ENCODE measurements at regions not wholly inside any gene's neighbourhood (a gene's known extent, or its start where the extent isn't known, plus 50 kb on each side); places are given as distances from the start of the nearest gene placed in this dataset.

- H3K27me3 ChIP-seq: no peaks in the 10 kb centered on the region
- no peak overlapping the region for H3K27ac ChIP-seq
- H3K9ac ChIP-seq: no peak overlapping the region
- no peak overlapping the region for H3K4me2 ChIP-seq
- H3K4me3 ChIP-seq: no peak overlapping the region
- H3K4me1 ChIP-seq: no peaks in the 10 kb centered on the region
- no peaks in the 10 kb centered on the region for H4K20me1 ChIP-seq
- no peaks in the 10 kb centered on the region for H3K36me3 ChIP-seq
- peaks cover 28 to 39% (median 31%) of the 10 kb centered on the region in 11 experiments for H3K9me3 ChIP-seq (replicated peaks in 1 of 11)
- no peak for TF ChIP-seq Cebpa-rat (IDR thresholded peaks at IDR 0.05)
These were observed 1140.9 kb downstream of the XPNPEP1 start for GRCh38 chr10:108782411-108782810.

- no peak overlapping the region for H3K9ac ChIP-seq
These were observed 1143.8 kb downstream of the XPNPEP1 start for GRCh38 chr10:108779501-108779900.

GRCh38 chr10:108775911-108776475, 1147.3 kb downstream of the XPNPEP1 start:
- no peaks in the 10 kb centered on the region for H3K36me3 ChIP-seq

More at GRCh38 chr10:108779501-108779900, 1143.8 kb downstream of the XPNPEP1 start:
- Histone ChIP-seq H3K4me2 (no peak overlapping the region), H3K4me3 (no peak overlapping the region), H3K4me1 (no peaks in the 10 kb centered on the region), H3K9me3 (replicated peaks in 1 of 11) (peaks cover 8 to 13% (median 9%) of the 10 kb centered on the region in 11 experiments), H3K27me3 (no peaks in the 10 kb centered on the region), H4K20me1 (no peaks in the 10 kb centered on the region), H3K27ac (no peak overlapping the region), H3K36me3 (no peaks in the 10 kb centered on the region)
- TF ChIP-seq Cebpa-rat (IDR thresholded peaks at IDR 0.05): peak in 3 of 11 experiments; percentile 32 to 49 (median 36); a peak in 2 of 22 replicates

GRCh38 chr10:108771106-108771505, 1152.2 kb downstream of the XPNPEP1 start:
- Histone ChIP-seq H3K4me1 (no peaks in the 10 kb centered on the region), H3K36me3 (no peaks in the 10 kb centered on the region), H3K9me3 (replicated peaks in 1 of 11) (no peaks in the 10 kb centered on the region), H3K4me3 (no peak overlapping the region), H3K27ac (no peak overlapping the region), H4K20me1 (no peaks in the 10 kb centered on the region), H3K9ac (no peak overlapping the region), H3K4me2 (no peak overlapping the region), H3K27me3 (no peaks in the 10 kb centered on the region)
- no peak for TF ChIP-seq Cebpa-rat (IDR thresholded peaks at IDR 0.05)

More at GRCh38 chr10:108775911-108776475, 1147.3 kb downstream of the XPNPEP1 start:
- Histone ChIP-seq H3K27ac (no peak overlapping the region), H4K20me1 (no peaks in the 10 kb centered on the region), H3K9me3 (replicated peaks in 1 of 11) (no peaks in the 10 kb centered on the region), H3K4me1 (no peaks in the 10 kb centered on the region), H3K9ac (no peak overlapping the region), H3K27me3 (no peaks in the 10 kb centered on the region), H3K4me3 (no peak overlapping the region), H3K4me2 (no peak overlapping the region)
- TF ChIP-seq Cebpa-rat (IDR thresholded peaks at IDR 0.05): no peak

GRCh38 chr10:108765794-108766193, 1157.5 kb downstream of the XPNPEP1 start:
- Histone ChIP-seq H3K36me3 (no peaks in the 10 kb centered on the region), H3K9ac (no peak overlapping the region), H3K4me1 (no peaks in the 10 kb centered on the region), H3K27ac (no peak overlapping the region), H3K4me3 (no peak overlapping the region), H4K20me1 (no peaks in the 10 kb centered on the region), H3K27me3 (no peaks in the 10 kb centered on the region), H3K9me3 (replicated peaks in 1 of 11) (no peaks in the 10 kb centered on the region), H3K4me2 (no peak overlapping the region)
- no peak for TF ChIP-seq Cebpa-rat (IDR thresholded peaks at IDR 0.05)

- no peaks in the 10 kb centered on the region for H3K9me3 ChIP-seq (replicated peaks in 1 of 11)
- no peak for TF ChIP-seq Cebpa-rat (IDR thresholded peaks at IDR 0.05)
- H3K4me2 ChIP-seq: no peak overlapping the region
- no peaks in the 10 kb centered on the region for H3K4me1 ChIP-seq
- no peak overlapping the region for H3K9ac ChIP-seq
- no peaks in the 10 kb centered on the region for H4K20me1 ChIP-seq
- H3K4me3 ChIP-seq: no peak overlapping the region
- no peaks in the 10 kb centered on the region for H3K36me3 ChIP-seq
- H3K27ac ChIP-seq: no peak overlapping the region
- H3K27me3 ChIP-seq: no peaks in the 10 kb centered on the region
These were observed 1165.4 kb downstream of the XPNPEP1 start for GRCh38 chr10:108757946-108758345.

- Histone ChIP-seq H3K9me3 (replicated peaks in 1 of 11) (no peaks in the 10 kb centered on the region), H3K4me1 (no peaks in the 10 kb centered on the region), H3K36me3 (no peaks in the 10 kb centered on the region), H3K9ac (no peak overlapping the region), H3K27me3 (no peaks in the 10 kb centered on the region), H4K20me1 (no peaks in the 10 kb centered on the region), H3K4me2 (no peak overlapping the region), H3K27ac (no peak overlapping the region), H3K4me3 (no peak overlapping the region)
- no peak for TF ChIP-seq Cebpa-rat (IDR thresholded peaks at IDR 0.05)
These were observed 1167.7 kb downstream of the XPNPEP1 start for GRCh38 chr10:108755646-108756045.

GRCh38 chr10:108753326-108753725, 1170.0 kb downstream of the XPNPEP1 start:
- H3K36me3 ChIP-seq: no peaks in the 10 kb centered on the region
- TF ChIP-seq Cebpa-rat (IDR thresholded peaks at IDR 0.05): no peak
- no peak overlapping the region for H3K4me2 ChIP-seq

GRCh38 chr10:108749042-108749441, 1174.3 kb downstream of the XPNPEP1 start:
- Histone ChIP-seq H3K27me3 (no peaks in the 10 kb centered on the region), H3K27ac (no peak overlapping the region), H3K36me3 (no peaks in the 10 kb centered on the region), H3K4me2 (no peak overlapping the region), H3K9me3 (replicated peaks in 1 of 11) (no peaks in the 10 kb centered on the region; a peak in 1 of 22 replicates), H4K20me1 (no peaks in the 10 kb centered on the region), H3K9ac (no peak overlapping the region), H3K4me1 (no peaks in the 10 kb centered on the region), H3K4me3 (no peak overlapping the region)
- TF ChIP-seq Cebpa-rat (IDR thresholded peaks at IDR 0.05): no peak

More at GRCh38 chr10:108753326-108753725, 1170.0 kb downstream of the XPNPEP1 start:
- Histone ChIP-seq H3K27ac (no peak overlapping the region), H3K27me3 (no peaks in the 10 kb centered on the region), H3K4me1 (no peaks in the 10 kb centered on the region), H3K4me3 (no peak overlapping the region), H3K9me3 (replicated peaks in 1 of 11) (no peaks in the 10 kb centered on the region), H3K9ac (no peak overlapping the region), H4K20me1 (no peaks in the 10 kb centered on the region)

GRCh38 chr10:108736111-108736510, 1187.2 kb downstream of the XPNPEP1 start:
- no peak for TF ChIP-seq Cebpa-rat (IDR thresholded peaks at IDR 0.05)
- H3K4me1 ChIP-seq: no peaks in the 10 kb centered on the region

More at GRCh38 chr10:108736111-108736510, 1187.2 kb downstream of the XPNPEP1 start:
- Histone ChIP-seq H3K27me3 (no peaks in the 10 kb centered on the region), H3K9ac (no peak overlapping the region), H3K4me3 (no peak overlapping the region), H3K27ac (no peak overlapping the region), H3K36me3 (no peaks in the 10 kb centered on the region), H3K4me2 (no peak overlapping the region), H3K9me3 (replicated peaks in 1 of 11) (peaks cover 0 to 11% (median 3%) of the 10 kb centered on the region in 11 experiments; a peak in 8 of 22 replicates), H4K20me1 (no peaks in the 10 kb centered on the region)

All from BLaER1 treated with 17β-estradiol and CSF1 and Interleukin-3, amounts not matched to agents 10 nM and 100 nM (cell line).